ENCODE measurements at regions not wholly inside any gene's neighbourhood (a gene's known extent, or its start where the extent isn't known, plus 50 kb on each side); places are given as distances from the start of the nearest gene placed in this dataset.

DNA sequence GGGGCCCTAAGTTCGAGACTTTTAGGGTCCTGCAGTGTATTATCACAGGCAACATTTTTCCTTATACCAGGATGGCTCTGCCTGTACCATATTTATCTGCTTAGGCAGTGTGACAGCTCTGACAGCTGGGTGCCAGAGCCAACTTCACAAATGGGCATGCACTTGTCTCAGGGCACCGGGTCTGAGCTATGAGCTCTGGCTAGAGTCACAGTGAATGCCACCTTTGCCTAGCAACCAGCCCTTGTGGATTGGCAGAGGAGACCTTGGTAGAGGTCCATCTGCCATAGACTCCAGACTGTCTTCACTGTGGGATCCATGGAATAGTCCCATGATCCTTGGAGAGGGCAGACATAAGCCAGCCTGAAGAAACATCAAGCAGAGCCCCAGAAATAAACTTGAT lies 746.6 kb upstream of the TSPY4 start:
- TF ChIP-seq, protein P1, sequence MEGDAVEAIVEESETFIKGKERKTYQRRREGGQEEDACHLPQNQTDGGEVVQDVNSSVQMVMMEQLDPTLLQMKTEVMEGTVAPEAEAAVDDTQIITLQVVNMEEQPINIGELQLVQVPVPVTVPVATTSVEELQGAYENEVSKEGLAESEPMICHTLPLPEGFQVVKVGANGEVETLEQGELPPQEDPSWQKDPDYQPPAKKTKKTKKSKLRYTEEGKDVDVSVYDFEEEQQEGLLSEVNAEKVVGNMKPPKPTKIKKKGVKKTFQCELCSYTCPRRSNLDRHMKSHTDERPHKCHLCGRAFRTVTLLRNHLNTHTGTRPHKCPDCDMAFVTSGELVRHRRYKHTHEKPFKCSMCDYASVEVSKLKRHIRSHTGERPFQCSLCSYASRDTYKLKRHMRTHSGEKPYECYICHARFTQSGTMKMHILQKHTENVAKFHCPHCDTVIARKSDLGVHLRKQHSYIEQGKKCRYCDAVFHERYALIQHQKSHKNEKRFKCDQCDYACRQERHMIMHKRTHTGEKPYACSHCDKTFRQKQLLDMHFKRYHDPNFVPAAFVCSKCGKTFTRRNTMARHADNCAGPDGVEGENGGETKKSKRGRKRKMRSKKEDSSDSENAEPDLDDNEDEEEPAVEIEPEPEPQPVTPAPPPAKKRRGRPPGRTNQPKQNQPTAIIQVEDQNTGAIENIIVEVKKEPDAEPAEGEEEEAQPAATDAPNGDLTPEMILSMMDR (conservative IDR thresholded peaks at IDR 0.05 in 1 of 2, IDR thresholded peaks at IDR 0.05 in 1 of 2; ENCODE audit: low read depth in 1 of 2, low read length in 2 of 2) = no peak
- TF ChIP-seq EZH2 (IDR thresholded peaks at IDR 0.05; ENCODE audit: low read length, missing control alignments) = no peak
